ENCODE measurements at regions not wholly inside any gene's neighbourhood (a gene's known extent, or its start where the extent isn't known, plus 50 kb on each side); places are given as distances from the start of the nearest gene placed in this dataset.

DNA sequence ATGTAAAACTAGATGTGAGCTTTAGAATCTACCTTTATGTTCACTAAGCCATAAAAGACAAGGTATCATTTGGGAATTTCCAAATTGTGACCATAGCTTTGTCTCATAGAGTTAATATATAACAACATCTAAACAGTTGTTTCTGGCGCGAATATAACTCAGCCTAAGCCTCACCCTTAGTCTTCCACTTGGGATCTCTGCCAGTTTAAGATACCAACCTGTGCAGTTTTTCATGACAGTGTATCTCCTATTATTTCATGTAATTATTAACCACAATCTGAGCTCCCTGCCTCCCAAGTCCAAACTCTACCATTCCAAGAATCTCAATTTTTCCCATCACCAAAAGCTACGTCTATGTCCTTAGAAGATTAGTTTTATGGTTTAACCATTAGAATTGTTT lies 572.5 kb upstream of the ISX start:
- Histone ChIP-seq H3K4me1 (ENCODE audit: insufficient read depth, low read length) (no peaks in the 10 kb centered on the region), H3K9me3 (ENCODE audit: low read length) (peaks cover 11% of the 10 kb centered on the region; the same call in 1 of the 2 replicates), H3K9ac (ENCODE audit: insufficient read depth, low read depth, low read length) (no peak overlapping the region), H3K4me3 (replicated peaks in 1 of 3; ENCODE audit: insufficient read depth in 1 of 3, low read depth in 2 of 3, low read length in 3 of 3) (no peak overlapping the region), H2AFZ (ENCODE audit: low read length) (no peak overlapping the region), H3K79me2 (ENCODE audit: insufficient read depth, low read length) (no peaks in the 10 kb centered on the region), H3K27me3 (ENCODE audit: control insufficient read depth in 1 of 2, insufficient read depth in 2 of 2, low read length in 2 of 2) (no peaks in the 10 kb centered on the region), H3K36me3 (replicated peaks in 1 of 2; ENCODE audit: control insufficient read depth in 1 of 2, insufficient read depth in 2 of 2, low read length in 2 of 2) (no peaks in the 10 kb centered on the region), H3K27ac (ENCODE audit: extremely low read length, insufficient read depth, low read length) (no peak overlapping the region), H3K4me2 (ENCODE audit: low read depth, low read length) (no peak overlapping the region), H4K20me1 (ENCODE audit: insufficient read depth, low read length) (no peaks in the 10 kb centered on the region)
- BruUV-seq (replicated peaks): no TSS peak
- ATAC-seq (no peak), DNase-seq (ENCODE audit: low spot score) (no peak), FAIRE-seq (no peak)
- ChIA-PET POLR2A (no interaction called here), CTCF (ENCODE audit: low intra/inter-chr PET ratio, low total read pairs) (no interaction called here)
- intact Hi-C loops (cut with micrococcal nuclease; ENCODE audit: unreplicated experiment) (no loop called here), in situ Hi-C loops (cut with HindIII; ENCODE audit: extremely low pct_ligation_motif_present, low pct_unique_long_range_greater_than_20kb) (no loop called here)
- WGBS (ENCODE audit: low lambda C conversion rate): 9% methylated on average over 3 of the region's 3 CpGs
- TF ChIP-seq THAP11 (CRISPR knock-in tag; IDR thresholded peaks at IDR 0.05) (no peak), NRL (CRISPR knock-in tag; IDR thresholded peaks at IDR 0.05; ENCODE audit: borderline replicate concordance) (no peak), ZNF235 (CRISPR knock-in tag; IDR thresholded peaks at IDR 0.05; ENCODE audit: borderline replicate concordance) (no peak), ZSCAN31 (CRISPR knock-in tag; IDR thresholded peaks at IDR 0.05; ENCODE audit: low read depth) (no peak), SSRP1 (CRISPR knock-in tag; IDR thresholded peaks at IDR 0.05) (no peak), ZNF850 (CRISPR knock-in tag; conservative IDR thresholded peaks at IDR 0.05) (no peak), AHR (CRISPR knock-in tag; IDR thresholded peaks at IDR 0.05) (no peak), TAF1 (CRISPR knock-in tag; IDR thresholded peaks at IDR 0.05) (no peak), RCOR2 (CRISPR knock-in tag; IDR thresholded peaks at IDR 0.05) (no peak), PCBP2 (optimal IDR thresholded peaks at IDR 0.05; ENCODE audit: low read depth, low read length, poor library complexity, severe bottlenecking) (no peak), ZNF33A (CRISPR knock-in tag; IDR thresholded peaks at IDR 0.05; ENCODE audit: borderline replicate concordance) (no peak), ZFP36 (IDR thresholded peaks at IDR 0.05; ENCODE audit: borderline replicate concordance, low read depth, low read length, partially characterized antibody) (no peak), HMG20B (CRISPR knock-in tag; conservative IDR thresholded peaks at IDR 0.05) (no peak), TOE1 (CRISPR knock-in tag; IDR thresholded peaks at IDR 0.05) (no peak), LCORL (IDR thresholded peaks at IDR 0.05) (no peak), LCORL (CRISPR knock-in tag; IDR thresholded peaks at IDR 0.05) (no peak), ZNF143 (CRISPR knock-in tag; IDR thresholded peaks at IDR 0.05) (no peak), MZF1 (CRISPR knock-in tag; IDR thresholded peaks at IDR 0.05; ENCODE audit: borderline replicate concordance) (no peak)

Measured in HepG2 (cell line).